GM12875 (cell line): ENCODE measurements at regions not wholly inside any gene's neighbourhood (a gene's known extent, or its start where the extent isn't known, plus 50 kb on each side); places are given as distances from the start of the nearest gene placed in this dataset.

Experiments used
- H3K4me3 ChIP-seq: one replicate; pipeline ENCODE4 v1.5.1; 2011; ENCODE audit warnings: low read depth, low read length, control low read depth
- CTCF ChIP-seq: IDR thresholded peaks from 2 replicates; pipeline ENCODE4 v1.5.1; 2011; ENCODE audit warnings: low read depth, mild to moderate bottlenecking, control low read depth, inconsistent platforms, low read length, moderate library complexity, borderline replicate concordance; ENCODE audit not compliant: insufficient read depth

DNA sequence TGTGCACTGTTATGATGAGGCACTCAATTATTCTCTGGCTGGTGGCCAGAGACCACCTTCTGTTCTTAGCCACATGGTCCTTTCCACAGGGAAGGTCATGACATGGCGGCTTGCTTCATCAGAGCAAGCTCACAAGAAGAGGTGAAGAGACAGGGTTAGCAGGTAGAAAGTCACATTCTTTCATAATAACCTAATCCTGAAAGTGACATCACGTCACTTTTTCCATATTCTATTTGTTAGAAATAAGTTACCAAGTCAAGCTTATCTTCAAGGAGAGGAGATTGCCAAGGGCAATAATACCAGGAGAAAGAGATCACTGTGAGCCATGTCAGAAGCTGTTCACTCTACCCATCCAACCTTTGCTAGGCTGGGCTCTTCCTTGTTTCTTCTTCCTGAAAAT is 139.4 kb downstream of the OSR1 start:
- no peak for TF ChIP-seq CTCF
- no peak overlapping the region for H3K4me3 ChIP-seq

DNA sequence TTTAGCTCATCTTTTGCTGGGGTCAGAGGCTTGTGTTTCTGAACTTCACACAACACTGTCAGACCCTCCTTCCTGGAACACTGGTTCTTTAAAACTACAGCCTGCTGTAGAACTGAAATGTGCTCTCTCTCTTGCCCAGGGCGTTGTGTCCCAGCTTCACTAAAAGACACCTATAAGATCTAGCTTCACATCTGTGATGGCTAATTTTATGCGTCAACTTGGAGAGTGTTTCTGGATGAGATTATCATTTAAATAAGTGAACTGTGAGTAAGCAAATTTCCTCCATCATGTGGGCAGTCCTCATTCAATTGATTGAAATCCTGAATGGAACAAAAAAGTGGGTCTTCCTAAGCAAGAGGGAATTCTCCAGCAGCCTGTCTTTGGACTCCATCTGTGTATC is 140.3 kb downstream of the OSR1 start:
- no peak for TF ChIP-seq CTCF
- H3K4me3 ChIP-seq = no peak overlapping the region

DNA sequence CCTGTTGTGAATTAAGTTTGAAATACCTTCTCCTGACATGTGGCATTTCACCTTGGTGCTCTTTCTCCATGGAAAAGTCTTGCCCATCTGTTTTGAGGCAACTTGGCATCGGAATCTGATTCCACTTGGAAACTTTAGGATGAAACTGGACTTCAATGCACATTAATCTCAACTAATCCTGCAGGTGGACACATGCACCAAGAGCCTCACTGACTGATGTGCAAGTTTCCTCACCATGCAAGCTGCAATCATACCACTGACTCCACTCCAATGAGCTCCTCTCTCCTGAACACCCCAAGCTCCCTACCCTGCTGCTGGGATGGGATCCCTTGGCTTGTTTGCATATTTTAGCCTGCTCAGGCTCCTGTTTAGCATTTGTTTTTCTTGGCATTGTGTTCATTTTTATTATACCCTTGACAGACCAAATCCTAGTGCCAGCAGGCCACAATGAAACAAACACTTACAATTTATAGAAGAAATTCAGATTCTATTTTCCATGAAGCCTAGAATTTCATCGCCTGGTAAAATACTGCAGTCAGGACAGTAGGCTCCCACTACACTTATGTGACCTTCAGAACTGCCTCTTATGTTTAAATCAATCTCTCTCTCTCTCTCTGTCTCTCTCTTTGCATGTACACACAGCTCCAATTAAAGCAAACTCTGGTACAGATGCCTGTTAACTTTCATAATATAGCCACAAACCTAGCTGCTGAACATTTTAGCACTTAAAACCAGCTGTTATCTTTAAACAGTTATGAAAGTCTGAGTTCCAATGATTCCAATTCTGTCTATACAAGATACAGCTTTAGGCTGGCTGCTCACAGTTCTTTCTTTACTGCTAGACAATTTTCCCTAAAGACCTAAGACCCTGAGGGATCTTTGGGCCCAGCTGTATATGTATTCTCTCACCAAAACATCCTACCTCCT is 141.5 kb downstream of the OSR1 start:
- TF ChIP-seq CTCF = no peak
- H3K4me3 ChIP-seq = no peak overlapping the region

- TF ChIP-seq CTCF = no peak
- H3K4me3 ChIP-seq = no peak overlapping the region
Observed at GRCh38 chr2:19216238-19216637, 142.2 kb downstream of the OSR1 start.

- no peak for TF ChIP-seq CTCF
- no peak overlapping the region for H3K4me3 ChIP-seq
Observed at GRCh38 chr2:19214682-19215391, 143.6 kb downstream of the OSR1 start.

GRCh38 chr2:19209575-19210341 is 148.7 kb downstream of the OSR1 start:
- no peak overlapping the region for H3K4me3 ChIP-seq
- no peak for TF ChIP-seq CTCF
